SK-MEL-5 (cell line): ENCODE measurements at regions not wholly inside any gene's neighbourhood (a gene's known extent, or its start where the extent isn't known, plus 50 kb on each side); places are given as distances from the start of the nearest gene placed in this dataset.
"Not testable (repeated sequence)": the region's sequence is repeated elsewhere in the genome, so short reads cannot be mapped to it uniquely, and the experiment has no call there.

Experiments
- DNase-seq: peaks from one replicate; pipeline ENCODE4 v3.0.0-alpha.2; 2016; ENCODE audit warnings: low read depth, low spot score
- in situ Hi-C: cut with HindIII; loops from 2 replicates; pipeline ENCODE4 v1.10.0; 2016; ENCODE audit warnings: low sequenced_read_pairs, high pct_unique_total_duplicates, low pct_unique_long_range_greater_than_20kb

DNA sequence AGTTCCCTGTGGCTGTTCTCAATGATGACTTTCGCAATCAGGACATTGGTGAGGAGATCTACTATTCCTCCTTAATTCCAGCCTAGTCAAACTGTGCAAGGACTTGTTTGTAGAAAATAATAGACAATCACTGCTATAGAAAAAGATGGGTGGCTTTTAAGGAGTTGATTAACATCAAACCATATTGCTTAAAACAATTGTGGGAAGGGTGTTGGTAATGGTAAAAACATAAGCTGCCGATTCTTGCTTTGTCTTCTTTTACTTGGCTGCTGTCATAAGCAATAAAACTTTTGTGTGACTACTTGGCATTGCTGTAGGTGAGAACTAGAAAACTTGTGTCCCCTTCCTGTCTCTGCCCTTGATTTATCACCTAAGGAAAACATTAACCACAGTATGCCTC lies 561.2 kb upstream of the SEMA6A start:
- in situ Hi-C loops = no loop called here
- peak; percentile 8 for DNase-seq

GRCh38 chr5:117133198-117133597 lies 558.6 kb upstream of the SEMA6A start:
- in situ Hi-C loops = no loop called here
- no peak for DNase-seq

DNA sequence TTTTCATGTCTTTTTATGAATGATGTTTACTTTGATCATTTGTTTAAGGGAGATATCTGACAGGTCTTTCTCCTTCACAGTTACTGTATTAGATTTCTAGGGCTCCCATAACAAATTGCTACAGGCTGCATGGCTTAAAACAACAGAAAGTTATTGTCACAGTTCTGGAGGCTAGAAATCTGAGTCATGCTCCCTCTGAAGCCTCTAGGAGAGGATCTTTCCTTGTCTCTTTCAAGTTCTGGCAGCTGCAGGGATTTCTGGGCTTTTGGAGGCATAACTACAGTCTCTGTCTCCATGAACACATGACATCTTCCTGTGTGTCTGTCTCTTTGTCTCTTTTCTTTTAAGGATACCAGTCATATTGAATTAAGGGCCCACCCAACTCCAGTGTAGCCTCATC lies 557.3 kb upstream of the SEMA6A start:
- peak; percentile 77 for DNase-seq
- in situ Hi-C loops = no loop called here

- in situ Hi-C loops = no loop called here
- DNase-seq = no peak
Measured at GRCh38 chr5:117131048-117131679, 556.5 kb upstream of the SEMA6A start.

- in situ Hi-C loops = no loop called here
- no peak for DNase-seq
Measured at GRCh38 chr5:117118499-117118898, 543.9 kb upstream of the SEMA6A start.

DNA sequence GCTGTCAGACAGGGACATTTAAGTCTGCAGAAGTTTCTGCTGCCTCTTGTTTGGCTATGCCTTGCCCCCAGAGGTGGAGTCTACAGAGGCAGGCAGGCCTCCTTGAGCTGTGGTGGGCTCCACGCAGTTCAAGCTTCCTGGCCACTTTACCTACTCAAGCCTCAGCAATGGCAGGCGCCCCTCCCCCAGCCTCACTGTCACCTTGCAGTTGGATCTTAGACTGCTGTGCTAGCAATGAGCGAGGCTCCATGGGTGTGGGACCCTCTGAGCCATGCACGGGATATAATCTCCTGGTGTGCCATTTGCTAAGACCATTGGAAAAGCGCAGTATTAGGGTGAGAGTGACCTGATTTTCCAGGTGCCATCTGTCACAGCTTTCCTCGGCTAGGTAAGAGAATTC lies 542.7 kb upstream of the SEMA6A start:
- in situ Hi-C loops, DNase-seq: not testable (repeated sequence)

DNA sequence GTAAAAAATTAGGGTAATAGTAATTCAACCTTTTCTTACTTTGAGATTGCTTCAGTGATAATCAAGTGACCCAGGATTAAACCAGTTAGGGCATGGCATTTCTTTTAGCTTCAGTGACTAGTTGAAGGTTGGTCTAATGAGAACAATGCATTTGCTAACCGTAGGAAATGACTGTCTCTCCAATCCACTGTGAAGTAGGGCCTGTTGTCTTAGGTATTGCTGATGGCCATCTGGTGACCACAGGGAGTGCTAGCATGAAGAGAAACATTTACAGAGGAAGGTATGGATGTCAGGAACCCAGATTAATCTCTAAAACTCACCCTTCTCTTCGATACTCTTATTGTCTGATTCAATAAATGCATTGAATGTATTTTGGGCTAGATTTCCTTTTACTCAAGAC lies 535.9 kb upstream of the SEMA6A start:
- in situ Hi-C loops = no loop called here
- DNase-seq = no peak

- DNase-seq = no peak
- in situ Hi-C loops = no loop called here
Measured at GRCh38 chr5:117107859-117108258, 533.2 kb upstream of the SEMA6A start.

- DNase-seq = peak; percentile 97
- in situ Hi-C loops = no loop called here
Measured at GRCh38 chr5:117103703-117104102, 529.1 kb upstream of the SEMA6A start.

DNA sequence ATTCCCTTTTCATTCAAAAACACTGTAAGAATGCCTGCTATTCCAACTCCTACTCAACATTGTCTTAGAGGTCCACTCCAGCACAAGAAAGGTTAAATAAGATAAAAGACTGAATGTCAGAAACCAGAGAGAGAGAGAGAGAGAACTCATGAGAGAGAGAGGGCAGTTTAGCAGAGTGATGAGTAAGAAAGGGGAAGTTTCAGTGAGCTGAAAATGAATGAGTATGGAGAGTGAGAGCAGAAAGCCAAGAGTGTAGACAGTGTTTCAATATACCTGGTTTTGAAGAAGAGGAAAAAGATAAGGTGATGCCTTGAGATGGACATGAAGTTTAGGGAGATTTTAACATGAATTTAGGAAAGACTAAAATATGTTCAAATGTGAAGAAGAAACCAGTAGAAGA lies 528.0 kb upstream of the SEMA6A start:
- no peak for DNase-seq
- in situ Hi-C loops = no loop called here

DNA sequence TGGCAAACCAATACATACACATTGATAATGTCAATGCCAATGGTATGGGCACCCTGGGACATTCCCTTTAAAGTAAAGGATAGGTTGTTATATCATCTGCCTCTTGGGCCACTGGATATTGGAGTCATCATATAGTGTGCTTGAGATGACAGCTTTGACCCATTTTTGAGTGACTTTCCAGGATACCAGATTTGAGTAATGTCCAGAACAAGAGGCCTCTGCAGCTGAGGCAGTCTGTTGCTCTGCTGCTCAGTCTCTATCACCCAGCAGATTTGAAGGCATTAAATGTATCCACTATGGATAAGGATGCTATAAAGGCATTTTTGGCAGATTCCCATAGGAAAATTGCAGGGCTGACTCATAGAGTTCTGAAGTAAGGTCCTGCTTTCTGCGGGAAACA lies 525.6 kb upstream of the SEMA6A start:
- no peak for DNase-seq
- in situ Hi-C loops = no loop called here

GRCh38 chr5:117098094-117098493 lies 523.5 kb upstream of the SEMA6A start:
- in situ Hi-C loops = no loop called here
- DNase-seq = no peak

DNA sequence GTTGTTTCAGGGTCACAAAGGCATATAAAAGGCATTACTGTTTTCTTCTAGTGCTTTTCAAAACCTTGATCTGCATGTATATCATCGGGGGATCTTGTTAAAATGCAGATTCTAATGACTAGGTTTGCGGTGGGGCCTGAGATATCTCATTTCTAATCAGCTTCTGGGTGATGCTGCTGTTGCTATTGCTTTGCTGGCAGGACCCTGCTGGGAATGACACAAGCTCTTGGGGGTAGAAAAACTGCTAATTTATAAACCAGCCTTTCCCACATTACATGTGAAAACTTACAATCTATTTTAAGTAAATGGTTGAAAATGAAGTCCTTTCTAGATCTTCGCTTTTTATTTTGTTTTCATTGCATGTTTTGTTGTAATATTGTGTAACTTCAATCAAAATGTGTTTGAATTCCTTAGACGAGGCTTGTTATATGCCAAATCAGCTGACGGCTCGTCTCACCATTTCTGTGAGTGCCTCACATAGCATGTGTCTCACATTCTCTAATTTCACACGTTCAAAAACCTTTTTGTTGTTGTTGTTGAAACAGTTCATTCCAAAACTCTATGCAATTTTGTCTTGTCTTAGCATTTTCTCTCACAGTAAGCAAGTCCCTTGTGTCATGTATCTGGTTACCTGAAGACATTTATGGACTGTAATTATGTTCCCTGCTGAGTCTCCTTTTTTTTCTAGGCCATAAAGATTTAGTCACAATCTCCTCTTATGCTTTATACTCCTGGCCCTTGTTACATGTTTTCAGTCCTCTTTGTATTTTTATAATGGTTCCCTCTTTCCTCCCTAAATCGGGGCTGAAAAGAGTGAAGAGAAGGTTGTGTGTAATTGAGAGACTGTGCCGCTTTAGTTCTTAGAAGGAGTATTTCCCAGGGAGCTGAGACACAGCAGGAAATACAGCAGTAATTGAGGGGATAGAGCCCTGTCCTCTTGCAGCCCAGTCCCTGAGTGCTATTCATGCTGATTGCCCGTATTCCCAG lies 521.0 kb upstream of the SEMA6A start:
- DNase-seq = no peak
- in situ Hi-C loops = no loop called here

DNA sequence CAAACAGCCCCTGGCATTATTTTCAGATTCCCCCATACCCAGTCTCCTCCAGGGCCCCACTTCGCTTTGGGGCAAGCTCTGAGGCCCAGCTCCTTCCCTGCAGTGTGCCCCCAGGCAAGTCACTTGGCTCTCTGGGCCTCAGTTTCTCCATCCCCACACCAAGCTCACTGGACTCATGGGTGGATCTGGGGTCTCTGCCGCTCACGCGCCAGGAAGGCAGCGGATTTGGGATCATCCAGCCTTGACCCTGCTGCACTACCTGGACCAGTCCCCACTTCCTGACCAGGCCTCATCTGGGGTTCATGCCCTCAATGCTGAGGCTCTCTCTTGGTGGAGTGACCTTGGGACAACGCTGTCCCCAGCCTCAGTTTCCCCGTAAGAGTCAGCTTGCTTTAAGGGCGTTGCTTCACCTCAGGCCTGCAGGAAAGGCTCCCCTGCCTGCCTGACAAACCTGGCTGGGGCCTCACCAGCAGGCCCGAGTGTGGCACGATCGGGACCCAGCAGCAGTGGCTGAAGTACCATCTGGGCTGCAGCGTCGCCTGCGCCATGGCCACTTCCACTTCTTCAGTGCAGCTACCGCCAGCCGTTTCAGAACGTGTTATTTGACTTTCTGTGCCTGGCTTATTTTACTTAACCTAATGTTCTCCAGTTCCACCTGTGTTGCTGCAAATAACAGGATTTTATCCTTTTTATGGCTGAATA lies 519.6 kb upstream of the SEMA6A start:
- in situ Hi-C loops = no loop called here
- no peak for DNase-seq

- no peak for DNase-seq
- in situ Hi-C loops = no loop called here
Measured at GRCh38 chr5:117093653-117094052, 519.0 kb upstream of the SEMA6A start.

DNA sequence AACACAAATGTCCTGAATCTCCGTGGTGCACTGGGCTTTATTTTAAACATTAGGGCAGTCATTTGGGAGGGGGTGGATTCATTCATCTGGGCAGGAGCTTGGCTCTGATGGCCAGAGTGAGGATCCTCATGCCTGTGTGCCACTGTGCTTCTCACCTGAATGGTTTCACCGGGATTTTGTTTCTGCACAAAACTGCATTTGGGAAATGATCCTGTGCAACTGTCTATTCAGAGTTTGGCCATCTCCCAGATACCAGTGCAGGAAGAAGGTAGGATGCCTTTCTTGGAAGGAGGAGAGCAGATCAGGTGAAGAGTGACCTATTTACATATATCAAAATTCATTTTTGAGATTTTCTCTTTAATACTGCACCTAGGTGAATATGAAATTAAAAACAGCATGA lies 514.4 kb upstream of the SEMA6A start:
- DNase-seq = no peak
- in situ Hi-C loops = no loop called here

- in situ Hi-C loops = no loop called here
- no peak for DNase-seq
Measured at GRCh38 chr5:117088176-117088575, 513.6 kb upstream of the SEMA6A start.

- in situ Hi-C loops = no loop called here
- peak; percentile 29 for DNase-seq
Measured at GRCh38 chr5:117084067-117084466, 509.4 kb upstream of the SEMA6A start.
